ENCODE measurements at regions not wholly inside any gene's neighbourhood (a gene's known extent, or its start where the extent isn't known, plus 50 kb on each side); places are given as distances from the start of the nearest gene placed in this dataset.

DNA sequence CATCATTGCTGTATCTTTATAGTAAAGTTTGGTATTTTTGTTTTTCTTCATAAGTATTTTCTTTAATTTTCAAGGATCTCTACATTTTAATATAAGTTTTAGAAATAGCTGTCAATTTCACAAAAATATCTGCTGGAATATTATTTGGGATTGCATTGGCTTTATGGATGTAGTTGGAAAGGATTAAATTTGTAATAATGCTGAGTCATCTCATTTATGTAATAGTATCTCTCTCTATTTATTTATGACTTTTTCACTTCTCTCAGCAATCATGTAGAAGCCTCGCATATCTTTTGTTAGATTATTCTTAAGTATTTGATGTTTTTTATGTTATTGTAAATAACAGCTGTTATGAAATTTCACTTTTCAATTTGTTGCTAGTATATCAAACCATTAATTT lies 223.1 kb upstream of the POGK start:
- Mint-ChIP-seq H3K9me3 (ENCODE audit: unreplicated experiment) (no peaks in the 10 kb centered on the region), H3K36me3 (ENCODE audit: unreplicated experiment) (no peaks in the 10 kb centered on the region), H3K4me3 (ENCODE audit: unreplicated experiment) (no peak overlapping the region), H3K27me3 (ENCODE audit: unreplicated experiment) (no peaks in the 10 kb centered on the region), H3K27ac (ENCODE audit: unreplicated experiment) (no peak overlapping the region), H3K4me1 (ENCODE audit: unreplicated experiment) (no peaks in the 10 kb centered on the region)
- no peak for DNase-seq (ENCODE audit: extremely low spot score, unreplicated experiment)
- TF ChIP-seq, protein P1, sequence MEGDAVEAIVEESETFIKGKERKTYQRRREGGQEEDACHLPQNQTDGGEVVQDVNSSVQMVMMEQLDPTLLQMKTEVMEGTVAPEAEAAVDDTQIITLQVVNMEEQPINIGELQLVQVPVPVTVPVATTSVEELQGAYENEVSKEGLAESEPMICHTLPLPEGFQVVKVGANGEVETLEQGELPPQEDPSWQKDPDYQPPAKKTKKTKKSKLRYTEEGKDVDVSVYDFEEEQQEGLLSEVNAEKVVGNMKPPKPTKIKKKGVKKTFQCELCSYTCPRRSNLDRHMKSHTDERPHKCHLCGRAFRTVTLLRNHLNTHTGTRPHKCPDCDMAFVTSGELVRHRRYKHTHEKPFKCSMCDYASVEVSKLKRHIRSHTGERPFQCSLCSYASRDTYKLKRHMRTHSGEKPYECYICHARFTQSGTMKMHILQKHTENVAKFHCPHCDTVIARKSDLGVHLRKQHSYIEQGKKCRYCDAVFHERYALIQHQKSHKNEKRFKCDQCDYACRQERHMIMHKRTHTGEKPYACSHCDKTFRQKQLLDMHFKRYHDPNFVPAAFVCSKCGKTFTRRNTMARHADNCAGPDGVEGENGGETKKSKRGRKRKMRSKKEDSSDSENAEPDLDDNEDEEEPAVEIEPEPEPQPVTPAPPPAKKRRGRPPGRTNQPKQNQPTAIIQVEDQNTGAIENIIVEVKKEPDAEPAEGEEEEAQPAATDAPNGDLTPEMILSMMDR (IDR thresholded peaks at IDR 0.05): no peak

- Mint-ChIP-seq H3K4me1 (ENCODE audit: unreplicated experiment) (no peaks in the 10 kb centered on the region), H3K9me3 (ENCODE audit: unreplicated experiment) (no peaks in the 10 kb centered on the region), H3K27me3 (ENCODE audit: unreplicated experiment) (no peaks in the 10 kb centered on the region), H3K27ac (ENCODE audit: unreplicated experiment) (no peak overlapping the region), H3K36me3 (ENCODE audit: unreplicated experiment) (no peaks in the 10 kb centered on the region), H3K4me3 (ENCODE audit: unreplicated experiment) (no peak overlapping the region)
- TF ChIP-seq, protein P1 (IDR thresholded peaks at IDR 0.05): no peak
- DNase-seq (ENCODE audit: extremely low spot score, unreplicated experiment): no peak
Measured at GRCh38 chr1:166626711-166627110, 212.6 kb upstream of the POGK start.

DNA sequence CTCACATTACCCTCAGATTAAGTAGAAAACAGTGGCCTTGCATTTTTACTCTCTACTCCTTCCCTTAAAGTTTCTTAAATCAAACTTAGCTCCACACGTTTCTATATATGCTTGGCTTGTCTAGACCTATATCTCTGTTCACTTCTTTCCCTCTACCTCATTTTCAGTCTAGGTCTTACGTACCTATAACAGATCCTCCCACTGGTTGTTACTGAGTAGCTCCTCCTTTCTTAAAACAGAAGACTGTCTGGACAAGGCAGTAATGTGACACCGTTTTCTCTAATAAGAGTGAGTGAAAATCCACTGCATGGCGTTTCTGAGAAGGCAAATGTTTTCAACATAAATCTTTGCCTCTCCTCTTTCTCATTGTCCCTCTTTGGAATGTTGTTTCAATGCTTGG lies 211.7 kb upstream of the POGK start:
- Mint-ChIP-seq H3K4me3 (ENCODE audit: unreplicated experiment) (no peak overlapping the region), H3K27me3 (ENCODE audit: unreplicated experiment) (no peaks in the 10 kb centered on the region), H3K4me1 (ENCODE audit: unreplicated experiment) (no peaks in the 10 kb centered on the region), H3K36me3 (ENCODE audit: unreplicated experiment) (no peaks in the 10 kb centered on the region), H3K9me3 (ENCODE audit: unreplicated experiment) (no peaks in the 10 kb centered on the region), H3K27ac (ENCODE audit: unreplicated experiment) (no peak overlapping the region)
- DNase-seq (ENCODE audit: extremely low spot score, unreplicated experiment): no peak
- TF ChIP-seq, protein P1 (IDR thresholded peaks at IDR 0.05): no peak

- Mint-ChIP-seq H3K9me3 (ENCODE audit: unreplicated experiment) (no peaks in the 10 kb centered on the region), H3K4me1 (ENCODE audit: unreplicated experiment) (no peaks in the 10 kb centered on the region), H3K4me3 (ENCODE audit: unreplicated experiment) (no peak overlapping the region), H3K36me3 (ENCODE audit: unreplicated experiment) (no peaks in the 10 kb centered on the region), H3K27ac (ENCODE audit: unreplicated experiment) (no peak overlapping the region), H3K27me3 (ENCODE audit: unreplicated experiment) (no peaks in the 10 kb centered on the region)
- TF ChIP-seq, protein P1 (IDR thresholded peaks at IDR 0.05): no peak
- DNase-seq (ENCODE audit: extremely low spot score, unreplicated experiment): no peak
Measured at GRCh38 chr1:166628259-166628658, 211.0 kb upstream of the POGK start.

DNA sequence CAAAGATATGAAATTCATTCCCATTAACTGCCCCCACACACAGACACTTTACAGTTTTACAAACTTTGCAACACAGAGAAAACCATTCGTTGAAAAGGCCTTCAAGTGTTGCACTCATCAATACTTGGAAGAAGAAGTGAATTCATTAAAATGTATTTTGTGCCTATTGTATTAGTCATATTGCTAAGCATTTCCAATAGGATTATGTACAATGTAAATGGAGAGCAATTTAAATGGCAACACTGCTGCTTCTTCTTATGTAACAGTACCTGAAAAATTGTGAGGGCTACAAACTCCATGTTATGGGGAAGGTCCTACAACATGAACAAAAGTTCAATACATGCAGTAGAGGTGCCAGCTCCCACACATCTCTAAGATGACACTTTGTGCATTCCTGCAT lies 209.3 kb upstream of the POGK start:
- no peak overlapping the region for H3K4me3 Mint-ChIP-seq (ENCODE audit: unreplicated experiment)
- no peaks in the 10 kb centered on the region for H3K9me3 Mint-ChIP-seq (ENCODE audit: unreplicated experiment)
- no peaks in the 10 kb centered on the region for H3K36me3 Mint-ChIP-seq (ENCODE audit: unreplicated experiment)
- DNase-seq (ENCODE audit: extremely low spot score, unreplicated experiment): no peak
- no peaks in the 10 kb centered on the region for H3K27me3 Mint-ChIP-seq (ENCODE audit: unreplicated experiment)
- H3K4me1 Mint-ChIP-seq (ENCODE audit: unreplicated experiment): no peaks in the 10 kb centered on the region
- TF ChIP-seq, protein P1 (IDR thresholded peaks at IDR 0.05): no peak
- H3K27ac Mint-ChIP-seq (ENCODE audit: unreplicated experiment): no peak overlapping the region
